ENCODE measurements at regions not wholly inside any gene's neighbourhood (a gene's known extent, or its start where the extent isn't known, plus 50 kb on each side); places are given as distances from the start of the nearest gene placed in this dataset.

GRCh38 chr5:7317751-7318150 is 78.2 kb upstream of the ADCY2 start:
- 0% methylated on average over 2 of the region's 2 CpGs for WGBS (ENCODE audit: missing lambda C conversion rate)
- DNase-seq (ENCODE audit: low read depth in 1 of 2, low spot score in 1 of 2) (no peak), FAIRE-seq (no peak), ATAC-seq (no peak)
- H3K4me3 ChIP-seq = no peak overlapping the region
- no peaks in the 10 kb centered on the region for H3K4me1 ChIP-seq
- no peak for TF ChIP-seq CHD2 (IDR thresholded peaks at IDR 0.05; ENCODE audit: low read length, partially characterized antibody)
- no peak overlapping the region for H3K27ac ChIP-seq
- POLR2A ChIA-PET = no interaction called here
- CTCF ChIA-PET = no interaction called here
- H3K4me2 ChIP-seq = no peak overlapping the region
- no peaks in the 10 kb centered on the region for H3K9me3 ChIP-seq

- TF ChIP-seq HOXB5 (CRISPR knock-in tag; IDR thresholded peaks at IDR 0.05) (no peak), ZC3H11A (IDR thresholded peaks at IDR 0.05) (no peak)
- ATAC-seq (no peak), DNase-seq (ENCODE audit: low read depth in 1 of 2, low spot score in 1 of 2) (no peak), FAIRE-seq (no peak)
- Histone ChIP-seq H3K4me1 (no peaks in the 10 kb centered on the region), H3K4me3 (no peak overlapping the region), H3K27ac (no peak overlapping the region), H3K9me3 (no peaks in the 10 kb centered on the region), H3K4me2 (no peak overlapping the region)
- ChIA-PET POLR2A (no interaction called here), CTCF (no interaction called here)
- WGBS (ENCODE audit: missing lambda C conversion rate) = 0% methylated on average over 2 of the region's 2 CpGs
Observed at GRCh38 chr5:7320701-7321301, 75.1 kb upstream of the ADCY2 start.

- Histone ChIP-seq H3K27ac (no peak overlapping the region), H3K4me1 (no peaks in the 10 kb centered on the region), H3K4me2 (no peak overlapping the region), H3K9me3 (no peaks in the 10 kb centered on the region), H3K4me3 (no peak overlapping the region)
- CTCF ChIA-PET = no interaction called here
- TF ChIP-seq MAZ (IDR thresholded peaks at IDR 0.05; ENCODE audit: borderline replicate concordance, low read depth, low read length) (no peak), ESRRA (IDR thresholded peaks at IDR 0.05; ENCODE audit: borderline replicate concordance, low read length) (no peak), CHD4 (IDR thresholded peaks at IDR 0.05; ENCODE audit: borderline replicate concordance) (no peak), RNF2 (IDR thresholded peaks at IDR 0.05; ENCODE audit: borderline replicate concordance, low read depth) (no peak), HOXA7 (CRISPR knock-in tag; IDR thresholded peaks at IDR 0.05) (no peak), FOXS1 (CRISPR knock-in tag; IDR thresholded peaks at IDR 0.05) (no peak), KDM1A (IDR thresholded peaks at IDR 0.05; ENCODE audit: low read depth) (no peak), RCOR1 (IDR thresholded peaks at IDR 0.05; ENCODE audit: low read depth, low read length) (no peak), KDM5A (IDR thresholded peaks at IDR 0.05) (no peak), EHMT2 (IDR thresholded peaks at IDR 0.05; ENCODE audit: low read depth) (no peak), SMC3 (IDR thresholded peaks at IDR 0.05) (no peak), PHF8 (IDR thresholded peaks at IDR 0.05; ENCODE audit: borderline replicate concordance, low read depth) (no peak), SREBF2 (IDR thresholded peaks at IDR 0.05) (no peak)
- 0% methylated on average over 2 of the region's 2 CpGs for WGBS (ENCODE audit: missing lambda C conversion rate)
- POLR2A ChIA-PET = no interaction called here
- DNase-seq (ENCODE audit: low read depth in 1 of 2, low spot score in 1 of 2) (no peak), FAIRE-seq (no peak), ATAC-seq (no peak)
Observed at GRCh38 chr5:7321724-7322123, 74.2 kb upstream of the ADCY2 start.

- CTCF ChIA-PET = no interaction called here
- ATAC-seq (no peak), DNase-seq (ENCODE audit: low read depth in 1 of 2, low spot score in 1 of 2) (no peak), FAIRE-seq (no peak)
- no peak overlapping the region for H3K27ac ChIP-seq
- POLR2A ChIA-PET = no interaction called here
- H3K4me2 ChIP-seq = no peak overlapping the region
- WGBS (ENCODE audit: missing lambda C conversion rate) = under 1% methylated on average over 4 of the region's 4 CpGs
- no peaks in the 10 kb centered on the region for H3K9me3 ChIP-seq
- H3K4me1 ChIP-seq = no peaks in the 10 kb centered on the region
- H3K4me3 ChIP-seq = no peak overlapping the region
- no peak for TF ChIP-seq FOSB (CRISPR knock-in tag; IDR thresholded peaks at IDR 0.05)
- no peak for TF ChIP-seq E2F6 (IDR thresholded peaks at IDR 0.05; ENCODE audit: borderline replicate concordance, low read depth)
- no peak for TF ChIP-seq PBX3 (IDR thresholded peaks at IDR 0.05)
- TF ChIP-seq REST (IDR thresholded peaks at IDR 0.05) = no peak
- no peak for TF ChIP-seq GATA3 (IDR thresholded peaks at IDR 0.05; ENCODE audit: borderline replicate concordance)
- TF ChIP-seq USF2 (IDR thresholded peaks at IDR 0.05) = no peak
- TF ChIP-seq NPAS2 (CRISPR knock-in tag; IDR thresholded peaks at IDR 0.05; ENCODE audit: borderline replicate concordance) = no peak
- TF ChIP-seq ESRRA (IDR thresholded peaks at IDR 0.05; ENCODE audit: borderline replicate concordance, low read length) = no peak
- TF ChIP-seq PHF8 (IDR thresholded peaks at IDR 0.05; ENCODE audit: borderline replicate concordance, low read depth) = no peak
- TF ChIP-seq CHD4 (IDR thresholded peaks at IDR 0.05; ENCODE audit: borderline replicate concordance) = no peak
- TF ChIP-seq HOXB13 (CRISPR knock-in tag; IDR thresholded peaks at IDR 0.05; ENCODE audit: low read depth) = no peak
- no peak for TF ChIP-seq ZC3H11A (IDR thresholded peaks at IDR 0.05)
- TF ChIP-seq HOXB5 (CRISPR knock-in tag; IDR thresholded peaks at IDR 0.05) = no peak
- no peak for TF ChIP-seq CEBPB (IDR thresholded peaks at IDR 0.05)
- TF ChIP-seq POLR2AphosphoS2 (conservative IDR thresholded peaks at IDR 0.05; ENCODE audit: low read length) = no peak
Observed at GRCh38 chr5:7324919-7325318, 71.0 kb upstream of the ADCY2 start.

Data from A549 (cell line).